Activated T-cell treated with anti-CD3 and anti-CD28 coated beads, Interleukin-2, amount 50 U/mL, for 24 hours (primary cell): ENCODE measurements at regions not wholly inside any gene's neighbourhood (a gene's known extent, or its start where the extent isn't known, plus 50 kb on each side); places are given as distances from the start of the nearest gene placed in this dataset.

Experiments
- DNase-seq: peaks from one replicate; pipeline ENCODE4 v3.0.0-alpha.2; 2020
- H3K27ac Mint-ChIP-seq: 2 replicates; pipeline ENCODE4 v1.8.0; 2020; ENCODE audit warnings: mild to moderate bottlenecking, mixed read lengths
- H3K27me3 Mint-ChIP-seq: 2 replicates; pipeline ENCODE4 v1.8.0; 2020; ENCODE audit warnings: mixed read lengths
- H3K36me3 Mint-ChIP-seq: 2 replicates; pipeline ENCODE4 v1.8.0; 2020; ENCODE audit warnings: low read depth, mixed read lengths
- H3K4me1 Mint-ChIP-seq: 2 replicates; pipeline ENCODE4 v1.8.0; 2020; ENCODE audit warnings: low read depth, mixed read lengths
- H3K4me3 Mint-ChIP-seq: 2 replicates; pipeline ENCODE4 v1.8.0; 2020; ENCODE audit warnings: mild to moderate bottlenecking, moderate library complexity, mixed read lengths
- H3K9me3 Mint-ChIP-seq: 2 replicates; pipeline ENCODE4 v1.8.0; 2020; ENCODE audit warnings: mixed read lengths

DNA sequence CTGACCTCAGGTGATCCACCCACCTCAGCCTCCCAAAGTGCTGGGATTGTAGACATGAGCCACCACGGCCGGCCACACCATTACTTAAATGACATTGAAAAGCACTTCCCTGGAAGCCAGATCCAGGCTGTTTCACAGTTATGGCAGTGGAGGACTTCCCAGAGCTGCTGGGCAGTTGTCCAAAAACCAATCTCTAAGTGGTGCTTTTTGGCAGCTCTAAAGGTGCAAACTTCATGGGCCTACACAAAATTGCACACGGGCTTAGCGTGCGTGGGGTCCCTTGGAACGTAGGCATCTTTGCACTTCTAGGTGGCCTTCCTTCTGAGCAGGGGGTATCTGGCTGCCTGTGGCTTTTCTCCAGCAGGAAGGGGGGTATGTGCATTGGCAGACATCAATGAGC, 172.3 kb downstream of the SHOX start:
- DNase-seq, result no peak
- H3K27me3 Mint-ChIP-seq, result peaks cover 37% of the 10 kb centered on the region
- peaks cover 13% of the 10 kb centered on the region for H3K9me3 Mint-ChIP-seq
- no peaks in the 10 kb centered on the region for H3K4me1 Mint-ChIP-seq
- no peak overlapping the region for H3K4me3 Mint-ChIP-seq
- H3K36me3 Mint-ChIP-seq, result no peaks in the 10 kb centered on the region
- H3K27ac Mint-ChIP-seq, result no peak overlapping the region

DNA sequence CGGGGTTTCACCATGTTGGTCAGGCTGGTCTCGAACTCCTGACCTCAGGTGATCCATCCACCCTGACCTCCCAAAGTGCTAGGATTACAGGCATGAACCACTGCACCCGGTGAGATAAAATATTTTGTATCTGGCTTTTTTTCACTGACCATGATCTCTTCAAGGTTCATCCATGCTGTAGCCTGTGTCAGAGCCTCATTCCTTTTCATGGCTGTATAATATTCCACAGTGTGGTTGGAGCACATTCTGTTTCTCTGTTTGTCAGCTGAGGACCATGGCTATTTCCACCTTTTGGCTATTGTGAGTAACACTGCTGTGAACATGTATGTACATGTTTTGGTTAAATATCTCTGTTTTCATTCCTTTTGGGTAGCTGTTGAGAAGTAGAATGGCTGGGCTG, 169.2 kb downstream of the SHOX start:
- no peak overlapping the region for H3K4me3 Mint-ChIP-seq
- peaks cover 27% of the 10 kb centered on the region for H3K27me3 Mint-ChIP-seq
- DNase-seq, result no peak
- H3K27ac Mint-ChIP-seq, result no peak overlapping the region
- H3K4me1 Mint-ChIP-seq, result no peaks in the 10 kb centered on the region
- H3K36me3 Mint-ChIP-seq, result no peaks in the 10 kb centered on the region
- peaks cover 13% of the 10 kb centered on the region for H3K9me3 Mint-ChIP-seq

DNA sequence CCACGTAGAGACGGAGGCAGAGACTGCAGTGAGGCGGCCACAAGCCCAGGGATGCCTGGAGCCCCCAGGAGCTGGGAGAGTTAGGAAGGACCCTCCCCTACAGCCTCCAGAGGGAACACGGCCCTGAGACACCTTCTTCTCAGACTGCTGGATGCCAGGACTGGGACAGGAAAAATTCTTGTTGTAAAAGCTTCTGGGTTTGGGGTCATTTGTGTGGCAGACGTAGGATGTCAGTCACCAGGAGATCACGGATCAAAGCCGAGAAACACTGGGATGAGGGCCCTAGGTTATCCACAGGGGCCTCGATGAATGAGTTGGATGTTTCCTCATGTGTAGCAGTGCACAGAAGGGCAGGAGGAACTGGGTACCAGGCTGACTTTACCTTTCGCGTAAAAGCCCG, 163.7 kb downstream of the SHOX start:
- no peaks in the 10 kb centered on the region for H3K36me3 Mint-ChIP-seq
- DNase-seq, result no peak
- H3K27me3 Mint-ChIP-seq, result peaks cover 35% of the 10 kb centered on the region

DNA sequence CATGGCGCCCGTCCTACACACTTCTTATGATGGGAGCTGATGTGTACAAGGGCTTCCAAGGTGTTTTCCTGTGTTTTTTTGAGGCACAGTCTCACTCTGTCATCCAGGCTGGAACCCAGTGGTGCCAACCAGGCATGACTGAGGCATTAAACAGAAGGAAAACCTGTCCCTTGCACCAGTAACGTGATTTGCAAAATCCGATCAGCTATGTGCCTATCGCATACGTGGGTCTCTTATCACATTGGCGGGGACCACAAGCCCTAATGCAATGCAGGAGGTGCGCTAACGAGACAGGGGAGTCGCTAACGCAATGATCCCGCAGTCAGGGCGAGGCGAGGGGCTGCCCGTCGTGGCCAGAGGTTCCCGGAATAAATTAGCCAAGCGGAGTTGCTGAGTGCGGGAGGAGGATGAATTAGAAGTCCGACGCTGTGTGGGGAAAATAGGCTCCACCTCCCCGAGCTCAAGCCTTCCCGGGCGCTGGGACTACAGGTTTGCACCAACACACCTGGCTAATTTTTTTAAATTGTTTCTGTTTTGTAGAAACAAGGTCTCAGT, 162.7 kb downstream of the SHOX start:
- Mint-ChIP-seq H3K4me1 (no peaks in the 10 kb centered on the region), H3K27me3 (peaks cover 45% of the 10 kb centered on the region), H3K4me3 (no peak overlapping the region), H3K9me3 (no peaks in the 10 kb centered on the region), H3K36me3 (no peaks in the 10 kb centered on the region), H3K27ac (no peak overlapping the region)
- no peak for DNase-seq

More for the DNA sequence above, 163.7 kb downstream of the SHOX start:
- Mint-ChIP-seq H3K27ac (no peak overlapping the region), H3K4me3 (no peak overlapping the region), H3K4me1 (no peaks in the 10 kb centered on the region), H3K9me3 (no peaks in the 10 kb centered on the region)

DNA sequence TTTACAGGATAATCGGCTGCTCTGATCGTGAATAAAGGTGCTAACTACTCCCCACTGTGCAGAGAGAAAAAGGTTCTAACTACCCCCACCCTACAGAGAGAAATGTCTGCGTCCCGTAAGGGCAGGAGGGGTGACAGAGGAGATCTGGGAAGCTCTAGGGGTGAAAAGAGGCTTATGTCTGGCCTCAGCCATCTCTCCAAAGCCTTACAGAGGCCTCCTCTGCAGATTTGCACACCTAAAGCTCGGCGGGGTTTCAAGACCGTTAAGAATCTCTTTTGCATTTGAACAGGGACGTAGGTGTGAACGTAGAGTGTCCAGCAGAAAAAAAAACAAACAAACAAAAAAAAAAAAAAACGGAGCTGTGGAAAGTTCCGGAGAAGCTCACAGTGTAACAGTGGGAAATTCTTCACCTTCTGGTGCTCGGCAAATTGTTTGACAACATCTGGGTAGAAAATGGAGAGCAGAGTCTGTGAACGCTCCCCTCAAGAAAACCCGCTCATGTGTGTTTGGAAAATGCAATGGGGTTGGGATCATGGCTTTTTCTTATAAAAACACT, 161.0 kb downstream of the SHOX start:
- Mint-ChIP-seq H3K4me3 (no peak overlapping the region), H3K4me1 (no peaks in the 10 kb centered on the region), H3K9me3 (no peaks in the 10 kb centered on the region), H3K36me3 (no peaks in the 10 kb centered on the region), H3K27me3 (peaks cover 45% of the 10 kb centered on the region), H3K27ac (no peak overlapping the region)
- DNase-seq, result no peak

DNA sequence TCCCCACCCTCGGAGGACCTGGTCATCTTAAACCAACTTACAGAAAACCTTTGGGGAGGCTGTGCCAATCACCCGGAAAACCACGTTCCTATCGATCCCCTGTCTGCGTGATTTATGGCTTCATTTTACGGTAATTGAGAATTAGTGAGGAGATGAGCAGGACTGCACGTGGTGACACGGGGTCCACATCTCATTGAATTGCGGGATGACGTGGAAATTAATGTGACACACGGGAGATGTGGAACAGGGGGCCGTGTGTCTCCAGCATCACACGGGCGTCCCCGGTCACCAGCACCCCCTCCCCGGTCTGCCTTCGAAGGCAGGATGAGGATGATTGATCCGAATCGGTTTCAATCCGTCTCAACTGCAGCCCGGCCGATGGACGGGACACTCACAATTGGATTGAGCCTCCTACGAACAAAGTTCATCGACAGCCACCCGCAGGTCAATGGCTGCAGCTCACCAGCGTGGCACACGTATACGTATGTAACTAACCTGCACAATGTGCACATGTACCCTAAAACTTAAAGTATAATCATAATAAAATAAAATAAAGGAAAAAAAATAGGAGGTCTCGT, 160.3 kb downstream of the SHOX start:
- H3K9me3 Mint-ChIP-seq, result no peaks in the 10 kb centered on the region
- no peak for DNase-seq
- no peak overlapping the region for H3K4me3 Mint-ChIP-seq
- H3K4me1 Mint-ChIP-seq, result no peaks in the 10 kb centered on the region
- H3K27ac Mint-ChIP-seq, result no peak overlapping the region
- peaks cover 45% of the 10 kb centered on the region for H3K27me3 Mint-ChIP-seq
- H3K36me3 Mint-ChIP-seq, result no peaks in the 10 kb centered on the region

DNA sequence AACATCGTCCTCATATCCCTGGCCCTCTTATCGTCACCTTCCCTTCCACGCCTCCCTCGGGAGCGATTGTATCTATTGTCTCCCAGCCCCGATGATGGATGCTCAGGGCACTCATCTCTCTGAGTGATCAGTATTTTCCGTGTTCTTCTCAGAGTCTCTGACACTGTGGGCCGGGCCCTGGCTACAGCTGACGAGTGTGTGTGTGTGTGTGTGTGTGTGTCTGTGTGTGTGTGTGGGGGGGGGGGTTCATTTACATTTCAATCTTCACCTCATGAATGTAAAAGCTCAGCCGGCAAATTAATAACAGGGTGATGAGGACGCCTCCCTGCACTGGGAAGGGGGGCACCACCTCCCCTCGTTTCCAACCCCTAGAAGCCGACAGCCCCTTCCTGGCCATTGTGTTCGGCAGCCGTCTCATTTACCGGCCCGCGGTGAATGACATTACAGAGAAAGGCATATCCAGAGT, 159.5 kb downstream of the SHOX start:
- H3K4me3 Mint-ChIP-seq, result no peak overlapping the region
- H3K36me3 Mint-ChIP-seq, result no peaks in the 10 kb centered on the region

DNA sequence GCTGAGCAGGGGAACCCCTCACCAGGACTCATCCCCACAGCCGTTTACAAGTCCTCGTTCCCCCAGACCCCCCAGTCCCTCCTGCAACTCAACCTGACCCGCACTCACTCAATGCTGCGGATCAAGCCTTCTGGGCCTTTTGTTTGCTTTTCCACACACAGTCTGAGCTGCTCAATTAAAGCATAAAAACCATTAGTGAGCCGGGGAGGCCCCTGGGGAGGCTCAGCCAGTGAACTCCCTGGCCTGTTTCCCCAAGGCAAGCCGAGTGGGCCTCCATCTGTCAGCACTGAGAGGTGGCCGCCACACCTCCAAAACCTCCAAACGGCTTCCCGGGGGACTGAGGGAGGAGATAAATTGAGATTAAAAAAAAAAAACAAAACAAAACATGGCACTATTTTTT, 158.5 kb downstream of the SHOX start:
- no peak overlapping the region for H3K27ac Mint-ChIP-seq
- H3K4me3 Mint-ChIP-seq, result no peak overlapping the region
- H3K36me3 Mint-ChIP-seq, result no peaks in the 10 kb centered on the region
- no peak for DNase-seq
- peaks cover 44% of the 10 kb centered on the region for H3K27me3 Mint-ChIP-seq
- no peaks in the 10 kb centered on the region for H3K4me1 Mint-ChIP-seq
- peaks cover 2% of the 10 kb centered on the region for H3K9me3 Mint-ChIP-seq

More for the DNA sequence above, 159.5 kb downstream of the SHOX start:
- Mint-ChIP-seq H3K27ac (no peak overlapping the region), H3K9me3 (no peaks in the 10 kb centered on the region), H3K4me1 (no peaks in the 10 kb centered on the region), H3K27me3 (peaks cover 42% of the 10 kb centered on the region)
- DNase-seq, result no peak

DNA sequence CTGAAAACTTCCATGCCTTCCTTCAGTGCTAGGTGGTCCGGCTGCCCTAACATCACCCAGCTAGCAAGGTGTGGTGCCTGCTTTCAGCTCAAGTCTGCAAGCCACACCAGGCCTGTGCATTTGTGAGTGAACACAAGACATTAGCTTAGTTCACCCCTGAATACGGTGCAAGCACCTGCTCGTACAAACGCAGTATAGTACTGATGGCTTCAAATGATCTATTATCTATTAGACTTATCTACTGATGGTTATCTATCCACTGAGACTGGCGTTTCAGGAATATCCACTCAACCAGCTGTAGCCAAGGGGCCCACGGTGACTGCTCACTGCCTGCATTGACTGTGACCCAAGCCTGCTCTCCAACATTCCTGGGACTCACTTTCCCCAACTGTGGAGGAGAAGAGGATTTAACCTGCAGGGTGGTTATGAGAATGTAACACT, 155.9 kb downstream of the SHOX start:
- Mint-ChIP-seq H3K4me1 (no peaks in the 10 kb centered on the region), H3K4me3 (no peak overlapping the region), H3K9me3 (peaks cover 2% of the 10 kb centered on the region)

DNA sequence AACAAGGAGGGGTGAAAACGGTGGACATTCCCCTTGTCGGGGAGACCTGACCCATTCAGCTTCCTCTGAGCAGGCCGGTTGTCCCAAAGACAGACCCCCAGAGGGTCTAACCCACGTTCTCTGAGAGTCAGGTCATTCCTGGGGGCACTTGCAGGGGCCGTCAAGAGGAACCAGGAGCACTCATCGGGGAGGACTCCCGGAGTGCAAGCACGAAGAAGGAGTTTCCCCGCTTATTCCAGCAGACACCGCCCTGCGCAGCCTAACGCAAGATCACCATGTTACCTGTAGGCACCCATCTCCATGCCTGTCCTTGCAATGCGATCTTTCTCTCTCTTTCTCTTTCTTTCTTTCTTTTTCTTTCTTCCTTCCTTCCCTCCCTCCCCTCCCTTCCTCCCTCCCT, 154.2 kb downstream of the SHOX start:
- Mint-ChIP-seq H3K27me3 (peaks cover 26% of the 10 kb centered on the region), H3K9me3 (peaks cover 2% of the 10 kb centered on the region), H3K4me1 (no peaks in the 10 kb centered on the region), H3K4me3 (no peak overlapping the region), H3K27ac (no peak overlapping the region), H3K36me3 (no peaks in the 10 kb centered on the region)
- no peak for DNase-seq

More for the DNA sequence above, 155.9 kb downstream of the SHOX start:
- DNase-seq, result no peak
- Mint-ChIP-seq H3K27ac (no peak overlapping the region), H3K27me3 (peaks cover 41% of the 10 kb centered on the region), H3K36me3 (no peaks in the 10 kb centered on the region)

DNA sequence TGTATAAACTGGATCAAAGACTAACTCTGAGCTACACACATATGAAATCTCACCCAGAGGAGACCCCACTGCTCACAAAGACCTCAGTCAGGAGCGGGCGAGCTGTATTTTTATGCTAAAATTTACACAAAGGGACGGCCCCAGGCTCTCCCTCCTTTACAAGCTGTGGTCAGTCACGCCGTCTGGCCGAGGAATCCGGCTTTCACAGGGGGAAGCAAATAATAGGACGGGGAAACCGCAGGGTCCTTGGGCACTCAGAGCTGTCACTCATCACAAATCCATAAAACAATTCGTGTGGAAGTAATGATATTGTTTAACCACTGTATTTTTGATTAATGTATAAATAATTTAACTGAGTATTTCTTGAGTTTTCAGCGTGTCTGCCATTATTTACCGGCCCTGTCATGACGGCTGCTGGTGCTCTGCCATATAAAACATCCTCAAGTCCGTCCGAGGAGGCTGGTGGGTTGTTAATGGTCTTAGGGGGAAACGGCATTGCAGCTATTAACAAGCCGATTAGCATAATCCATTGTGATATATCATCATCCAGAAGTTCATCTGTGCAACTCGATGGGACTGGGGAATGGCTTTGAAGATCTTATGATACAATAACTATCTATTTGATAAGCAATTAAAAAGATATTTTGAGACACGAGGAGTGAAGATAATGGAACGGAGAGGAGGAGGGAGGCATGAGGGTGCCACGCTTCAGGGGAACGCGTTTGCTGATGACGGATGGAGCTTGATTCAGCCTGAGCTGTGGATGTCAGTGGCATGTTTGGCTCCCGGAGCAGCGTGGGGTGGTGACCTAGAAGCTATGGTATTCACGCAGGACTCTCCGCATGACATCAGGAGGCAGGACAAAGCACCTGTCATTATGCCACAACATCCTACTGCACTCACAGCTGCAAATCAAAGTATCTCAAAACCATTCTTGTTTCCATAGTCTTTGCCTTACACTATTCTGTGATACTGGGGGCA, 150.9 kb downstream of the SHOX start:
- no peak for DNase-seq
- peaks cover 10% of the 10 kb centered on the region for H3K27me3 Mint-ChIP-seq
- no peak overlapping the region for H3K27ac Mint-ChIP-seq
- no peaks in the 10 kb centered on the region for H3K36me3 Mint-ChIP-seq
- H3K9me3 Mint-ChIP-seq, result peaks cover 2% of the 10 kb centered on the region
- H3K4me3 Mint-ChIP-seq, result no peak overlapping the region
- H3K4me1 Mint-ChIP-seq, result no peaks in the 10 kb centered on the region

DNA sequence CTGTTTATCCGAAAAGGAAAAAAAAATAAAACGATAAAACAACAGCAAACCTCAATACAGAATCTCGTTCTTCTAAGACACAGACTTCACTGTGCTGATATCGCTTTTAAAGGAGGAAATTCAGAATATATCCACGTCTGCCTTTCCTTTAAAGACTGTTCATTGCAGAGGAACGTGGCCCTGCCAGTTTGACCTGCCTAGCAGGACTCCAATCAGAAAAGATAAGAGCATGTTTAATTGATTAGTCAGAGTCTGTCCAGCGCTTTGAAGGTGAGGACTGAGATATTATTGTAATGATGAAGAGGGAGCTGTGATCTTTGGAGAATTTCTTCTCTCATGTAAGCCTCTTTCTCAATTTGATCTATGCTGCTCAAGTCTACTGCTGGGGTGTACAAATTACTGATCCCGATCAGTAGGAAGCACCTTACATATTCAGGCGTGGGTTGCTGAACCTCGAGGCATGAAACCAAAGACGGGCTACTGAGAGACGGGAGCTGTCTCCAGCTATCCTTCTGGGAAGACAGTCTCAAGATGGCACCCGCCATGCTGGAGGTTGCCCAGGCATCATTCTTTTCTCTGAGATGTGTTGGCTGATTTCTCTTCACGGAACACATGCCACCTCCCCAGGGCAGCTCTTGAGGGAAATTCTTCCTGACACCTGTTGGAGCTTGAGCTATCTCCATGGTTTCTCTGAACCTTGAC, 146.1 kb downstream of the SHOX start:
- Mint-ChIP-seq H3K4me3 (no peak overlapping the region), H3K27ac (no peak overlapping the region), H3K27me3 (peaks cover 4% of the 10 kb centered on the region), H3K9me3 (no peaks in the 10 kb centered on the region), H3K4me1 (no peaks in the 10 kb centered on the region), H3K36me3 (no peaks in the 10 kb centered on the region)
- no peak for DNase-seq

DNA sequence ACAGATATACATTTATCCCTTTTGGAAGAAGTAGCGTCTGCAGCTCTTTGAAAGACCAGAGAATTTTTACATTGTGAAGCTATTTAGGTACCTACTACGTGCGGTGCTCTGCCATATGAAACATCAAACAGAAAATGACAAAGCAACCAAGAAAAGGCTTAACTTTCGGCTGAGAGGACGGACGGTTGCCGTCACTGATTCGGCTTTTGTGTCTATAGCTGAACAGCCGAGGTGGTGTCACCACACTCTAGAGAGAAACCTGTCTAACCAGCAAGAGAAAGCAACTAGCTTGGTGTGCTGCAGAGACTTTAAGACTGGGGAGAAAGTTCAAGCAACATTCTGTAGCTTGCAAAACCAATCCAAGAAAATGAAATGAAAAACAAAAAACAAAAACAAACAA, 145.5 kb downstream of the SHOX start:
- H3K36me3 Mint-ChIP-seq, result no peaks in the 10 kb centered on the region
- H3K4me3 Mint-ChIP-seq, result no peak overlapping the region
- DNase-seq, result no peak
- no peaks in the 10 kb centered on the region for H3K4me1 Mint-ChIP-seq
- H3K27me3 Mint-ChIP-seq, result peaks cover 3% of the 10 kb centered on the region
- H3K9me3 Mint-ChIP-seq, result no peaks in the 10 kb centered on the region
- H3K27ac Mint-ChIP-seq, result no peak overlapping the region

DNA sequence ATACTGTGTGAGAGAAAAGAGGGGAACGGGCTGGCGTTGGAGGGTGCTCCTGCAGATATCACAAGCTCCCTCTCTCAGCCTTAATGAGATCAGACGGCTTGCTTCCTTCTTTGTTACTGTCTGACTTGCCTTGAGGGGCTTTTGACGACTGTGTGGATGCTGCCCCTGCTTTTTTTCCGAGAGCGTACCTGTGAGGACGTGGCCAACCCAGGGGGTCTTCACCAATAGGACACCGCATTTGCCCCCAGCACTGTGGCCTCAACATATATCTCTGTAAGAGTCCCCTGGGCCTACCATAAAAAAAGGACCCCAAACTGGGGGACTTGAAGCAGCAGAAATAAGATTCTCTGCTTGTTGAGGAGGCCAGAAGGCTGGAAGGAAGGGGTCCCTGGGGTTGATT, 143.9 kb downstream of the SHOX start:
- Mint-ChIP-seq H3K4me1 (no peaks in the 10 kb centered on the region), H3K27ac (no peak overlapping the region), H3K9me3 (no peaks in the 10 kb centered on the region), H3K4me3 (no peak overlapping the region), H3K27me3 (peaks cover 3% of the 10 kb centered on the region), H3K36me3 (no peaks in the 10 kb centered on the region)
- no peak for DNase-seq
